ENCODE measurements at regions not wholly inside any gene's neighbourhood (a gene's known extent, or its start where the extent isn't known, plus 50 kb on each side); places are given as distances from the start of the nearest gene placed in this dataset.

GRCh38 chr16:7997966-7998365 lies 592.3 kb downstream of the TMEM114 start:
- TF ChIP-seq CTCF (IDR thresholded peaks at IDR 0.05) (no peak), POLR2A (IDR thresholded peaks at IDR 0.05) (no peak)
